GM12865 (cell line): ENCODE measurements at regions not wholly inside any gene's neighbourhood (a gene's known extent, or its start where the extent isn't known, plus 50 kb on each side); places are given as distances from the start of the nearest gene placed in this dataset.
A peak's percentile ranks its signal among the peaks of the same experiment; 100 is the strongest.

Source experiments
- DNase-seq: peaks from one replicate; pipeline ENCODE4 v3.0.0; 2010; ENCODE audit warnings: low read depth
- H3K4me3 ChIP-seq: 2 replicates; pipeline ENCODE4 v1.5.1; 2011; ENCODE audit warnings: mild to moderate bottlenecking, low read depth, low read length, control low read depth
- CTCF ChIP-seq: IDR thresholded peaks from 2 replicates; pipeline ENCODE4 v1.5.1; 2011; ENCODE audit warnings: low read length, control low read depth, low read depth, inconsistent platforms; ENCODE audit not compliant: insufficient read depth; ENCODE audit errors: missing control alignments

- no peak for TF ChIP-seq CTCF
Measured at GRCh38 chrX:6708041-6708440, 173.1 kb upstream of the VCX3A start.

GRCh38 chrX:6707497-6707896 lies 172.6 kb upstream of the VCX3A start:
- no peak for DNase-seq
- no peak for TF ChIP-seq CTCF
- no peak overlapping the region for H3K4me3 ChIP-seq

More at GRCh38 chrX:6708041-6708440, 173.1 kb upstream of the VCX3A start:
- no peak for DNase-seq
- H3K4me3 ChIP-seq: no peak overlapping the region

- H3K4me3 ChIP-seq: no peak overlapping the region
- TF ChIP-seq CTCF: no peak
- DNase-seq: no peak
Measured at GRCh38 chrX:6701085-6701484, 166.2 kb upstream of the VCX3A start.

GRCh38 chrX:6695717-6696116 lies 160.8 kb upstream of the VCX3A start:
- TF ChIP-seq CTCF: no peak

GRCh38 chrX:6694977-6695376 lies 160.1 kb upstream of the VCX3A start:
- TF ChIP-seq CTCF: no peak
- DNase-seq: peak; percentile 22
- H3K4me3 ChIP-seq: no peak overlapping the region

More at GRCh38 chrX:6695717-6696116, 160.8 kb upstream of the VCX3A start:
- no peak for DNase-seq
- no peak overlapping the region for H3K4me3 ChIP-seq

GRCh38 chrX:6694221-6694620 lies 159.3 kb upstream of the VCX3A start:
- H3K4me3 ChIP-seq: no peak overlapping the region
- DNase-seq: no peak
- no peak for TF ChIP-seq CTCF

- TF ChIP-seq CTCF: no peak
- no peak for DNase-seq
- H3K4me3 ChIP-seq: no peak overlapping the region
Measured at GRCh38 chrX:6693051-6693450, 158.1 kb upstream of the VCX3A start.
